ENCODE measurements at regions not wholly inside any gene's neighbourhood (a gene's known extent, or its start where the extent isn't known, plus 50 kb on each side); places are given as distances from the start of the nearest gene placed in this dataset.

- no peaks in the 10 kb centered on the region for H3F3A ChIP-seq (replicated peaks; ENCODE audit: low read depth)
- no peak overlapping the region for H3K4me3 ChIP-seq
- no peaks in the 10 kb centered on the region for H4K20me1 ChIP-seq (replicated peaks; ENCODE audit: insufficient read depth)
- H3K27ac ChIP-seq (ENCODE audit: low read depth): no peak overlapping the region
- TF ChIP-seq JUNB (IDR thresholded peaks at IDR 0.05; ENCODE audit: unreplicated experiment) (no peak), ZNF114 (CRISPR knock-in tag; IDR thresholded peaks at IDR 0.05) (no peak), STAT1 (IDR thresholded peaks at IDR 0.05; ENCODE audit: unreplicated experiment) (no peak), ETS1 (IDR thresholded peaks at IDR 0.05) (no peak), POLR2AphosphoS5 (IDR thresholded peaks at IDR 0.05; ENCODE audit: low read depth) (no peak), CREB1 (CRISPR knock-in tag; IDR thresholded peaks at IDR 0.05; ENCODE audit: low read depth) (no peak), CTCF (conservative IDR thresholded peaks at IDR 0.05; ENCODE audit: low read depth in 2 of 2) (no peak), REST (IDR thresholded peaks at IDR 0.05; ENCODE audit: unreplicated experiment) (no peak), EZH2 (IDR thresholded peaks at IDR 0.05; ENCODE audit: low read depth, unreplicated experiment) (no peak), ZNF331 (CRISPR knock-in tag; IDR thresholded peaks at IDR 0.05; ENCODE audit: low read depth) (no peak), ZNF462 (CRISPR knock-in tag; IDR thresholded peaks at IDR 0.05) (no peak), NANOG (IDR thresholded peaks at IDR 0.05; ENCODE audit: borderline replicate concordance) (no peak), EZH2phosphoT487 (IDR thresholded peaks at IDR 0.05; ENCODE audit: unreplicated experiment) (no peak)
- H3K9me3 Mint-ChIP-seq: no peaks in the 10 kb centered on the region
- no peaks in the 10 kb centered on the region for H3K4me1 Mint-ChIP-seq
- H3K4me3 Mint-ChIP-seq: no peak overlapping the region
- ATAC-seq (no peak), DNase-seq (ENCODE audit: low spot score) (no peak)
- no peak overlapping the region for H3K4me2 ChIP-seq
- no peaks in the 10 kb centered on the region for H3K27me3 ChIP-seq (ENCODE audit: insufficient read depth)
- H2AFZ ChIP-seq: no peak overlapping the region; the same call in 1 of the 2 replicates
- H3K79me2 ChIP-seq (replicated peaks; ENCODE audit: insufficient read depth): no peaks in the 10 kb centered on the region
- H3K27ac Mint-ChIP-seq: no peak overlapping the region
- no peaks in the 10 kb centered on the region for H3K36me3 ChIP-seq (ENCODE audit: insufficient read depth)
- no peaks in the 10 kb centered on the region for H3K4me1 ChIP-seq (ENCODE audit: insufficient read depth)
- no peaks in the 10 kb centered on the region for H3K9me2 ChIP-seq (ENCODE audit: insufficient read depth)
- no peaks in the 10 kb centered on the region for H3K36me3 Mint-ChIP-seq (ENCODE audit: low read depth)
- H3K27me3 Mint-ChIP-seq (ENCODE audit: insufficient read depth, low read depth, poor library complexity): no peaks in the 10 kb centered on the region
Observed at GRCh38 chr14:43175896-43176295, 1331.2 kb downstream of the FSCB start.

Measured in GM23338 (cell line).